GM12891 (cell line): ENCODE measurements at regions not wholly inside any gene's neighbourhood (a gene's known extent, or its start where the extent isn't known, plus 50 kb on each side); places are given as distances from the start of the nearest gene placed in this dataset.
"Not testable (repeated sequence)": the region's sequence is repeated elsewhere in the genome, so short reads cannot be mapped to it uniquely, and the experiment has no call there.

Experiments
- DNase-seq: peaks from one replicate; pipeline ENCODE4 v3.0.0; 2011; ENCODE audit warnings: low spot score; ENCODE audit not compliant: insufficient read length
- FAIRE-seq: peaks from 2 replicates; lab custom pipeline; 2011; peaks lifted over from hg19 to GRCh38; lab: Jason Lieb, UNC
- PAX5 ChIP-seq: IDR thresholded peaks from 2 replicates; pipeline ENCODE4 v1.6.1; 2011; ENCODE audit warnings: low read length, moderate library complexity, mild to moderate bottlenecking; ENCODE audit not compliant: insufficient read depth, severe bottlenecking
- POLR2A ChIP-seq: IDR thresholded peaks from 2 replicates; pipeline ENCODE4 v1.6.1; 2011; ENCODE audit warnings: low read depth, low read length, control low read depth
- POLR2AphosphoS5 ChIP-seq: IDR thresholded peaks from 2 replicates; pipeline ENCODE4 v1.6.1; 2011; ENCODE audit warnings: low read depth, low read length, control low read depth
- POU2F2 ChIP-seq: IDR thresholded peaks from 2 replicates; pipeline ENCODE4 v1.6.1; 2011; ENCODE audit warnings: low read depth, mild to moderate bottlenecking, control low read depth, low read length, moderate library complexity
- SPI1 ChIP-seq: IDR thresholded peaks from 2 replicates; pipeline ENCODE4 v1.6.1; 2011; ENCODE audit warnings: low read depth, low read length, control low read depth
- TAF1 ChIP-seq: IDR thresholded peaks from 2 replicates; pipeline ENCODE4 v1.6.1; 2011; ENCODE audit warnings: low read depth, low read length, control low read depth

DNA sequence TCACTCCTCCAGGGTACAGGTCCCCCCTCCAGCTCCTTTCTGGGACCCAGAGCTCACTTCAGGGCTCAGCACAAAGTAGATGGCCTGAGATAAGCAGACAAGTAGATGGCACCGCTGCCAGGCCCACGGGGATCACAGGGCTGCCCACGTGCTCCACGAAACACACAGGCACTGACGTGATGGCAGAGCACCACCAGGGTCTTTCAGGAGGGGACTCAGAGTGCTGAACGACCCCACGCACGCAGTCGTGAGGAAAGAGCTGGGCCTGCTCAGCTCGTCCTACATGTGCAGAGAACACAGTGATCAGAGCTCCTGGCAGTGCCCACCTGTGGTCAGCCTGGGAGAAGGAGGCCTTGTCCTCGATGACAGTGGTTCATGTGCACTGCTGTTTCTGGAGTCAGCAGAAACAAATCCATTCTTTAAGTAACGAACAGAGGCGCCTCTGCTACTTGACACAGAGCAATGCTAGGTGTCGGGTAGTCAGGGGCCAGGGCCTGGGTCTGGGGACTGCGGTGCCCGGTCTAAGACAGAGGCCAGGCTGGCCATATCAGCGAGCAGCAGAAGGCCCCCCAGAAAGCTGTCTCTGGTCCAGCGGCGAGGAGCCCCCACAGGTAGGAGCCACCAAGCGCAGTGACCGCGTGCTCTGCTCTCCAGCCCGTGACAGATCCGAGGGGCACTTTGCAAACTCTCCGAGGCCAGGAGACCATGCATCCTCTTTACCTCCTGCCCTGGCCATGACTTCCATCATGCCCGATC, 129.8 kb upstream of the FAM20C start:
- FAIRE-seq (no peak), DNase-seq (no peak)
- TF ChIP-seq TAF1 (no peak), POLR2AphosphoS5 (no peak), POLR2A (no peak), PAX5 (no peak), POU2F2 (no peak), SPI1 (no peak)

DNA sequence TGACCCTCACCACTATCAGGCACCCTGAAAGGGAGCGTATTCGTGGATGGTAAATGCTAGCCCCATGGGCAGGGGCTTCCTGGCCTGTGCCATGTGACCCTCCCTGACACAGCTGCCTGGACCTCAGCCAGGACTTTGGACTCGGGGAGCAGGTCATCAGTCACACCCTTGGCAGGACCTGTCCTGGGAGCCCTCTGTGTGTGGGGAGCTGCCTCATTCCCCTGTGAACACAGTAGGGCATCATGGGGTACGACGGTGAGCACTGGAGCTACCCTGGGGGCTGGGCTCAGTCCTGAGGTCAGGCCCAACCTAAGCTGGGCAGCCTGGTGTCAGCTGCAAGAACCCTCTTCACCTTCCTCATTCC, 129.3 kb upstream of the FAM20C start:
- FAIRE-seq (no peak), DNase-seq (no peak)
- TF ChIP-seq PAX5 (no peak), POLR2A (no peak), POLR2AphosphoS5 (no peak)

GRCh38 chr7:63521-64021, 128.8 kb upstream of the FAM20C start:
- TF ChIP-seq POU2F2 (no peak), POLR2AphosphoS5 (no peak), PAX5 (no peak), TAF1 (no peak), SPI1 (no peak), POLR2A (no peak)
- DNase-seq (no peak), FAIRE-seq (no peak)

DNA sequence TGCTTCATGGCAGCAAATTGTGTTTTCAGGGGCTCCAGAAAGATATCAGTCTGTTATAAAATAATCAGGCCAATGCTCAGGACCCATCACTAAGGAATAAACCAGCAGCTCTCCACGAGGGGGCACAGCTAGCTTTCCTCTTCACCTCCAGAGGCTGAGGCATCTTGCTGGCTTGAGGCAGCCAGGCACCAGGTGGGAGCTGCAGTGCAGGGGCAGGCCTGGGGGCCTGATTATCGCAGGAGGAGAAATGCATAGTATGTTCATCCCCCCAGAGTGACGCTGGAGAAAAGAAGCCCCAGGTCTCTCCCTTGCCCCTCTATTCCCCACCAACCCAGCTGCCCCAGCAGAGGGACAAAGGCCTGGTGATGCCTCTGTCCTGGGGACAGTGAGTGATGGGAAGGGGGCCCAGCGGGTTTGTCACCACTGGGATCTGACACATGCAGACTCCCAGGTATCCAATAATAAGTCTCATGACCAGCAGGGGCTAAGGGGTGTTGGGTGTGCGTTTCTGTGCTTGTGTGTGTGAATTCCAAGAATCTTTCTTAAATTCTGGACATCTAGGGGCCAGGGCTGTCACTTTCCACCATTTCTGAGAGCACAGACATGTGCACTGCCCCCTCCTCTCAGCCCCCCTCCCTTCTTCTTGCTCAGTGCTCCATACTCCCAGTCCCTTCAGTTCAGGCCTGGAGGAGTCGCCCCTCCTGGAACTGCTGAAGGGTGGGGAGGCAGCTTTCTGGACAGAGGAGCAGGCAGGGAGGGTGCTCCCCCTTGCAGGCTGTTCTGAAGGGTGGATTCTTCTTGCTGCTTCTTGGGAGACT, 128.1 kb upstream of the FAM20C start:
- no peak for TF ChIP-seq POLR2AphosphoS5
- TF ChIP-seq POU2F2 = no peak
- TF ChIP-seq PAX5 = no peak
- TF ChIP-seq SPI1 = no peak
- no peak for TF ChIP-seq TAF1
- no peak for TF ChIP-seq POLR2A
- no peak for DNase-seq
- FAIRE-seq = no peak

- FAIRE-seq (no peak), DNase-seq (no peak)
These were observed 127.4 kb upstream of the FAM20C start for GRCh38 chr7:64916-65341.

GRCh38 chr7:65554-65953, 126.8 kb upstream of the FAM20C start:
- DNase-seq = no peak
- TF ChIP-seq POLR2AphosphoS5 (no peak), POLR2A (no peak), PAX5 (no peak), TAF1 (no peak), SPI1 (no peak), POU2F2 (no peak)
- no peak for FAIRE-seq

More at GRCh38 chr7:64916-65341, 127.4 kb upstream of the FAM20C start:
- TF ChIP-seq POU2F2 (no peak), POLR2AphosphoS5 (no peak), SPI1 (no peak), PAX5 (no peak), TAF1 (no peak), POLR2A (no peak)

- no peak for TF ChIP-seq SPI1
- TF ChIP-seq POLR2A = no peak
- no peak for TF ChIP-seq POLR2AphosphoS5
- TF ChIP-seq POU2F2 = no peak
- TF ChIP-seq TAF1 = no peak
- TF ChIP-seq PAX5 = no peak
- no peak for DNase-seq
- FAIRE-seq = no peak
These were observed 126.1 kb upstream of the FAM20C start for GRCh38 chr7:66296-66695.

- DNase-seq = no peak
- no peak for TF ChIP-seq PAX5
- TF ChIP-seq POLR2AphosphoS5 = no peak
- TF ChIP-seq POLR2A = no peak
- TF ChIP-seq SPI1 = no peak
- TF ChIP-seq TAF1 = no peak
- TF ChIP-seq POU2F2 = no peak
- FAIRE-seq = no peak
These were observed 125.6 kb upstream of the FAM20C start for GRCh38 chr7:66741-67140.

DNA sequence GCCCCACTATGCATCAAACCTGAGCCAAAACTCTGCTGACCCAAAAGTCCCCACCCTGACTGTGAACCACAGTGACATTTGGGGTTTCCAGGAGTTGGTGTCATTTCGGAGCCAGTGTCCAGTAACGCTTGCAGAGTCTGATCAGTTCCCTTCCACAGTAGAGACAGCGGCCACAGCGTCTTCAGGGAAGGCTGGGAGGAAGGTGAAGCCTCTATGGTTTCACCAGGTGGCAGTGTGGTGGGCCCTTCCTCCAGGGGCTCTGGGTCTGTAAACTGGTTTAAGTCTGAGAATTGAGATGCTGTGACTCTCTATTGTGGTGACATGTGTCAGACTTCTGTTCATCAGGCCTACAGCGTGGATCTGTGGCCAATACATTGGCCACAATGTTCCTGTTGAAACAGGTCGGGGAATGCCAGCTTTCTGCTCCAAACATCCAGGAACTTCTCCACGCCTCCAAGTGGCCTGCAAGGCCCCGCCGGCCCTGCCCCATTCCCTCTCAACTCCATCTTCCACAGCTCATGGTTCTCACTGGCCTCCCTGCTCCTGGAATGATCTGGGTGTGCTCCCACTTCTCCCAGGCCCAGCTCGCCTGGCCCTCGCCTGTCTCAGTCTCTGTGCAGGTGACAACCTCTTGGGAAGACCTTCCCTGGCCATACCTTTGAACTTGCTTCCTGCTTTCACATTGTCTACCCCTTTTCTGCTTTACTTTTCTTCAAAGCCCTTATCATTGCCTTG, 124.5 kb upstream of the FAM20C start:
- no peak for FAIRE-seq
- no peak for DNase-seq
- no peak for TF ChIP-seq SPI1
- no peak for TF ChIP-seq POU2F2
- no peak for TF ChIP-seq POLR2A
- no peak for TF ChIP-seq POLR2AphosphoS5
- no peak for TF ChIP-seq PAX5
- TF ChIP-seq TAF1 = no peak

DNA sequence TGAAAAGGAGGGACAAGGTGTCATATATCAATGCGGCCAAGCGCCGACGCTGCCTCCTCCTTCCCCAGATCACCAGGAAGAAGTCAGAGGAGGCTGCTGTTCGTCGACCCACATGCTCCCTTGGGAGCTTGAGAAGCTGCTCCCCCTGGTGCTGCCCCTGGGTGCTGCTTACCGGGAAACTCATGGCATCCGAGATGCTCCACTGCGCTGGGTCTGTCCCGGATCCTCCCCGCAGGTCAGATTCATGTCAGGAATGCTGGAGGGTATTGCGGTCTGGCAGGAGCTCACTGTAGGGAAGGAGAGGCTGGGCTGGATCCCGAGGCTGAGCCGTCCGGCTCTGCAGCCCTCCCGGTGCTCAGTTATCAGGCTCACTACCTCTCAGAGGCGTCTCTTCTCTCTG, 123.7 kb upstream of the FAM20C start:
- TF ChIP-seq POU2F2 = no peak
- no peak for FAIRE-seq
- no peak for DNase-seq

DNA sequence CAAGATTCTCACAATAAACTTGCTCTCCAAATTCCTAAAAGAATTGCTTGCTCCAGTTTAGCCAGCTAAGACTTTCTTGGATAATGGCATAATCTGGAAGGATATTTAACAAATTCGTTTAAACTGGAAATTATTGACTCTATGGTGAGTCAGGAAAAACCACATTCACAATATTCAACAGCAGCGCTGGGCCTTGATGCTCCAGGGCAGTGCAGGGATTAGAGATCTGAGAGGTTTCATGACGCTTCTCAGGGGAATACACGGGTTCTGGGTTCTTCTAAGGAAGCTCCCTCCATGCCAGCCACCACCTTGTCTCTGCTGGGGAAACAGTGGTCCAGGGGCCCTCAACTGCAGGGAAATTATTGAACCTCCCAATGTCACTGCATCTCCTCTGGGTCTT, 123.3 kb upstream of the FAM20C start:
- DNase-seq, FAIRE-seq: not testable (repeated sequence)

DNA sequence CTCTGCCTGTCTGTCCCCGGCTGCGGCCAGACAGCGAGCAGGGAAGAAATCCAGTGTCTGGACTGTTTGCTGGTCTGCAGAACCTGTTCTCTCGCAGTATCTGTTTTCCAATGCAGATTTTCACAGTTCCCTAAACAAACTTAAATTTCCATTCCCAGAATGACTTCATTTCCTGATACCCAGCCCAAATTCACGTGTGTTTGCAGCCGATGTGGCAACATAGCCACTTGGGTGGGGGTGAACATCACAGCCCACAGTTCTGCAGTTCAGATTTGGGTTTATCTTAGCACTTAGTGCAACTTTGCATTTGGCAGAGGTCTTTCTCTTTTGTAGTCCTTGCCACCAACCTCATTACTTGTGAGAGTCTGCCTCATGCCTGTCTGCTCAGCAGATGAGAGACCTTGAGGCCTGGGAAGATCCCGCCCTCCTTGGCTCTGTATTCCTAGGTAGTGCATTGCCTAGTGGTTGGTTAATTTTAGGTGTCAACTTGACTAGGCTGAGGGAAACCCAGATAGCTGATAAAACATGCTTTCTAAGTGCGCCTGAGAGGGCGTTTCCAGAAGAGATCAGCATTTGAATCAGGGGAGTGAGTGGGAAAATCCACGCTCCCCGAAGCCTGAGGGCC, 122.8 kb upstream of the FAM20C start:
- not testable (repeated sequence) for FAIRE-seq

DNA sequence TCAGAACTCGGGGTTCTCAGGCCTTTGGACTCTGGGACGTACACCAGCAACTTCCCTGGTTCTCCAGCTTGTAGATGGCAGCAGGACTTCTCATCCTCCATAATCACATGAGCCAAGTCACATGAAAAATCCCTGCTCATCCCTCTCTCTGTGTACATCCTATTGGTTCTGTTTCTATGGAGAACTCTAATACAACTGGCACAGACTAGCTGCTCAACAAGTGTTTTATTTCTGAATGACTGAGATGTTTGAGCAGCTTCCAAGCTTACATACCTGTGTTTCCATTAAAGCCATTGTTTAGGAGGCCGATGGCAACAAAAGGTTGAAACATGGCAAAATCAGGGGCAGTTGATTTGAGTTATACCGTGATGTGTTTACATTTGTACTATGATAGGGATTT, 122.2 kb upstream of the FAM20C start:
- not testable (repeated sequence) for FAIRE-seq, DNase-seq

More for the DNA sequence above, 122.8 kb upstream of the FAM20C start:
- not testable (repeated sequence) for DNase-seq

- DNase-seq, FAIRE-seq: not testable (repeated sequence)
These were observed 121.4 kb upstream of the FAM20C start for GRCh38 chr7:70989-71388.
